ENCODE measurements at regions not wholly inside any gene's neighbourhood (a gene's known extent, or its start where the extent isn't known, plus 50 kb on each side); places are given as distances from the start of the nearest gene placed in this dataset.

DNA sequence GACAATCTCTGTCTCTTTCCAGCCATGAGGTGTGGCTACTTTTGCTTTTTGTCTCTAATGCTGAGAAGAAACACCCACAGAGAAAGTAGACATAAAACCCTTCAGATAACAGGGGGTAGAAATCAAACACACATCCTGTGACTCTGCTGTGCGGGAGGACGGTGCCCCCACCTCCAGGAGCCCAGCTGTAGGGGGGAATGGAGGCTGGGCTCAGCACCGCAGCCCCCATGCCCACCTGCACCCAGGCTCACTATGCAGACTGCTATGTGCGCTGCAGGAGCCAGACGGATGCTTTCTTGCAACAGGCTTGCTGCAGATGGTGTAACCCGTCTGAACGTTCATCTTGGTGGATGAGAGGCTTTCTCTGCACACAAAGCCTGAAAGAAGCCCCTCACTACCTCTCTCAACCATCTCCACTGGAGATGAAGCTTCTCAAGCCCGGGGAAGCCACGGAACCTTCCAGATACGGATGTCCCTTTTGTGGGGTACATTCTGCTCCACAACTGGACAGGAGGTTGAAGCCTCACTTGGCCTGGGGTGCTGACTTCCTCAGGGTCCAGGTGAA, 207.2 kb downstream of the GADD45G start:
- Histone ChIP-seq H3K4me3 (ENCODE audit: low read length in 2 of 2) (no peak overlapping the region), H3K9ac (ENCODE audit: low read depth in 1 of 2, low read length in 2 of 2) (no peak overlapping the region), H3K9me3 (ENCODE audit: control insufficient read depth in 2 of 2, low read length in 2 of 2) (no peaks in the 10 kb centered on the region), H3K4me1 (ENCODE audit: control insufficient read depth in 2 of 2, insufficient read depth in 2 of 2, low read length in 2 of 2) (peaks cover 0 to 4% of the 10 kb centered on the region in 2 donors), H3K27me3 (ENCODE audit: control insufficient read depth in 2 of 2, insufficient read depth in 2 of 2, low read length in 2 of 2) (no peaks in the 10 kb centered on the region), H3K27ac (ENCODE audit: low read depth in 2 of 2, low read length in 2 of 2) (no peak overlapping the region), H3K36me3 (ENCODE audit: control insufficient read depth in 2 of 2, insufficient read depth in 2 of 2, low read length in 2 of 2) (no peaks in the 10 kb centered on the region)

DNA sequence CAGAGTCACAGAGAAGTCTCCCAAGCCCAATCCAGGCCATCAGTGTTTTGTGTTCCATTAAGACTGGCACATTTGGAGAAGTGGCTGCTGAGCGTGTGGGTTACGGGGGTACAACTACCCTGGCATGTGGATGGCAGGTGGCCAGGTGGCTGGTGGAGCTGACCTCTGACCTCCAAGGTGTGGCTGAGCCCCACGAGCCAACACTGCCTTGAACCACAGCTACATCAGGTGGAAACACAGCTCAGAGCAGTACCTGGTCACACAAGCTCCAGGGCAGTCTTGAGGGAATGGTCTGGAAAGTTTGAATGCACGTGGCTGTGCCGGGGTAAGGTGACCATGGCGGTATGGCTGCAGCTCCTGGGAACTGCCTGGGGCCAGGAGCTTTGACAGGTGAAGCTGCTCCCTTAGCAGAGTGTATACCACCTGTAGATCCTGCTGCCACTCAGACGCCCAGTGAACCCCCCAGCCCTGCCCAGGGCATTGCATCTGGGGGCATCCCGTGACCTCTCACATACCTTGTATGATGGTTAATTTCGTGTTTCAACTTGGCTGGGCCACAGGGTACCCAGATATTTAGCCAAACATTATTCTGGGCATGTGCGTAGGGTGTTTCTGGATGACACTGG, 207.9 kb downstream of the GADD45G start:
- Histone ChIP-seq H3K36me3 (ENCODE audit: control insufficient read depth in 2 of 2, insufficient read depth in 2 of 2, low read length in 2 of 2) (no peaks in the 10 kb centered on the region), H3K27me3 (ENCODE audit: control insufficient read depth in 2 of 2, insufficient read depth in 2 of 2, low read length in 2 of 2) (no peaks in the 10 kb centered on the region), H3K4me1 (ENCODE audit: control insufficient read depth in 2 of 2, insufficient read depth in 2 of 2, low read length in 2 of 2) (peaks cover 0 to 4% of the 10 kb centered on the region in 2 donors), H3K27ac (ENCODE audit: low read depth in 2 of 2, low read length in 2 of 2) (no peak overlapping the region), H3K4me3 (ENCODE audit: low read length in 2 of 2) (no peak overlapping the region), H3K9ac (ENCODE audit: low read depth in 1 of 2, low read length in 2 of 2) (no peak overlapping the region), H3K9me3 (ENCODE audit: control insufficient read depth in 2 of 2, low read length in 2 of 2) (no peaks in the 10 kb centered on the region)

DNA sequence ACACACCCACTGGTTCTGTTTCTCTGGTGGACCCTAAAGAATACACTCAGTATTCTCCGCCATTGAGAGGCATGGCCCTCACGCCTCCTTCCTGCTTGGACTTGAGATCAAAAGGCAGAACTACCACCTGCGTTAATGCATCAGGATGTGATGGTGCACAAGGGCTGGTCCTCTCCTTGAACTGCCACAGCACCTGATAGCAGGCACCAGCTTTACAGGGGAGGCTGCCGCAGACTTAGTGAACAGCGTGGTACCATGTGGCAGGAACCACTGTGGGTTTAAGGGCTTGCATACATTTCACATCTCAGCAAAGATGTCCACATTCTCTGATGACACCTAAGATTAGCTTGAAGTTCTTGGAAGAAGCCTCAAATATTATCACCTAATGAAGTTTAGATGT, 208.7 kb downstream of the GADD45G start:
- Histone ChIP-seq H3K9ac (ENCODE audit: low read depth in 1 of 2, low read length in 2 of 2) (no peak overlapping the region), H3K4me3 (ENCODE audit: low read length in 2 of 2) (no peak overlapping the region), H3K9me3 (ENCODE audit: control insufficient read depth in 2 of 2, low read length in 2 of 2) (no peaks in the 10 kb centered on the region), H3K27ac (ENCODE audit: low read depth in 2 of 2, low read length in 2 of 2) (no peak overlapping the region), H3K27me3 (ENCODE audit: control insufficient read depth in 2 of 2, insufficient read depth in 2 of 2, low read length in 2 of 2) (no peaks in the 10 kb centered on the region), H3K4me1 (ENCODE audit: control insufficient read depth in 2 of 2, insufficient read depth in 2 of 2, low read length in 2 of 2) (peaks cover 0 to 4% of the 10 kb centered on the region in 2 donors), H3K36me3 (ENCODE audit: control insufficient read depth in 2 of 2, insufficient read depth in 2 of 2, low read length in 2 of 2) (no peaks in the 10 kb centered on the region)

DNA sequence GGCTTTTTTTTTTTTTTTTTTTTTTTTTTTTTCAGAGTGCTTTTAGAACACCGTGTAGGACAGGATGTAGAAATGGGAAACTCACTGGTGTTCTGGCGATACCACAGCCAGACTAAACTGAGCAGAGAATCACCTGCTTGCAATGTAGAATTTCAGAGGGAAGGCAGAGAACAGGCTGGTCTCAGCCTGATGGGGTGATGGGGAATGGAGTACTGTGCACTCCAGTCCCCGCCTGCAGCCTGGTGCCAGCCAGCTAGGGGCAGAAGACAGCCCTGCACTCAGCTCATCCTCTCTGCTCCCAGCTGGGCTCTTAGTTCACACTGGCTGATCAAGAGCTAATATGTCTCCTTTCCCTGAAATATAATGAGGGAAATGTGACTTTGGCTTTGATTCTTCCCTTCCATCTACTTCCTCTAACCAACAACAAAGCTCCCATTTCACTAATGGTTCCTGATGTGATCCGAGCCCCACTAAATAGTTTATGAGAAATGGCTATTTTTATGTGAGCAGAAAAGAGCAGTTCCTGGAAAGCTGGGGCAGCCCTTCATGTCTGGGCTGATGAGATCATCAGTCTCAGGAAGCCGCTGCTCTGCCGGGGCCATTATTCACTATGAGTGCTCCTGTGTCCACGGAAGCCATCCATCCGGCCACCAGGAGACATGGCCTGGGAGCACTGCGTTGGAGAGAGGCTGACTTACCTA, 209.7 kb downstream of the GADD45G start:
- Histone ChIP-seq H3K36me3 (ENCODE audit: control insufficient read depth in 2 of 2, insufficient read depth in 2 of 2, low read length in 2 of 2) (no peaks in the 10 kb centered on the region), H3K27me3 (ENCODE audit: control insufficient read depth in 2 of 2, insufficient read depth in 2 of 2, low read length in 2 of 2) (no peaks in the 10 kb centered on the region), H3K4me1 (ENCODE audit: control insufficient read depth in 2 of 2, insufficient read depth in 2 of 2, low read length in 2 of 2) (peaks cover 0 to 4% of the 10 kb centered on the region in 2 donors), H3K27ac (ENCODE audit: low read depth in 2 of 2, low read length in 2 of 2) (no peak overlapping the region), H3K4me3 (ENCODE audit: low read length in 2 of 2) (no peak overlapping the region), H3K9ac (ENCODE audit: low read depth in 1 of 2, low read length in 2 of 2) (no peak overlapping the region), H3K9me3 (ENCODE audit: control insufficient read depth in 2 of 2, low read length in 2 of 2) (no peaks in the 10 kb centered on the region)

DNA sequence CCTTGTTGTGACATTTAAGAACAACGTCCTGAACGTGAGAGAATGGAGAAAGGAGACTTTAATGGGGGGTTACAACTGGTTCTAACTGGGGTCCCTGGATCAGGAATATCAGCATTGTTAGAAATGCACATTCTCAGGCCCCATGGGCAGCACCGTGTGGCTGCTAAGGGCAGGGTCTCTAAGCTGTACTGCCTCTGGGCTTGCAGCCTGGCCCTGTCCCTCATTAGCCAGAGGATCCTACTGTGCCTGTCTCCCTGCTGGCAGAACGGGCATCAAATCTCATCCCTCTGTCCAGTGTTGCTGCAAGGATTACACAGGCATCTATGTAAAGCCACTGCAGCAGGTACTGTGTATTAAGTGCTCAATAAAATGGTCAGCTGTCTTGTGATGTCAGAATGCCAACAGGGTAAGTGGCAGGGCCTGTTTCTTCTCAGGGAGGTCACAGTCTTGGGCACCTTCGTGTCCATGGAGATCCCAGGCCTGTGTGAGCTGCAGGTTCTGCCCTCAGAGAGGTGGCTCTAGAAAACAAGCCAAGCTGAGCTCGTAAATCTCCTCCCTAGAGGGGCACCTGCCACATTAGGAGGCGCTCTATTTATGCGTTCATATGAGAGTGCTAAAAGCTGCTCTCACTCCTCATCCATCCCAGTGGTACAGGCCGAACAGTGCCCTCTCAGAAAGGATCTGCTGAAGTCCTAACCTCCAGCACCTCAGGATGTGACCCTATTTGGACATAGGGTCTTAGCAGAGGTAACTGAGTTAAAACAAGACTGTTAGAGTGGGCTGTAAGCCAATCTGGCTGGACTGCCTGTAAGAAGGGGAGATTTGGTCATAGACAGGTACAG, 210.5 kb downstream of the GADD45G start:
- no peaks in the 10 kb centered on the region for H3K27me3 ChIP-seq (ENCODE audit: control insufficient read depth in 2 of 2, insufficient read depth in 2 of 2, low read length in 2 of 2)
- no peak overlapping the region for H3K9ac ChIP-seq (ENCODE audit: low read depth in 1 of 2, low read length in 2 of 2)
- no peak overlapping the region for H3K4me3 ChIP-seq (ENCODE audit: low read length in 2 of 2)
- H3K36me3 ChIP-seq (ENCODE audit: control insufficient read depth in 2 of 2, insufficient read depth in 2 of 2, low read length in 2 of 2) = no peaks in the 10 kb centered on the region
- peaks cover 0 to 4% of the 10 kb centered on the region in 2 donors for H3K4me1 ChIP-seq (ENCODE audit: control insufficient read depth in 2 of 2, insufficient read depth in 2 of 2, low read length in 2 of 2)
- no peaks in the 10 kb centered on the region for H3K9me3 ChIP-seq (ENCODE audit: control insufficient read depth in 2 of 2, low read length in 2 of 2)
- H3K27ac ChIP-seq (ENCODE audit: low read depth in 2 of 2, low read length in 2 of 2) = no peak overlapping the region

DNA sequence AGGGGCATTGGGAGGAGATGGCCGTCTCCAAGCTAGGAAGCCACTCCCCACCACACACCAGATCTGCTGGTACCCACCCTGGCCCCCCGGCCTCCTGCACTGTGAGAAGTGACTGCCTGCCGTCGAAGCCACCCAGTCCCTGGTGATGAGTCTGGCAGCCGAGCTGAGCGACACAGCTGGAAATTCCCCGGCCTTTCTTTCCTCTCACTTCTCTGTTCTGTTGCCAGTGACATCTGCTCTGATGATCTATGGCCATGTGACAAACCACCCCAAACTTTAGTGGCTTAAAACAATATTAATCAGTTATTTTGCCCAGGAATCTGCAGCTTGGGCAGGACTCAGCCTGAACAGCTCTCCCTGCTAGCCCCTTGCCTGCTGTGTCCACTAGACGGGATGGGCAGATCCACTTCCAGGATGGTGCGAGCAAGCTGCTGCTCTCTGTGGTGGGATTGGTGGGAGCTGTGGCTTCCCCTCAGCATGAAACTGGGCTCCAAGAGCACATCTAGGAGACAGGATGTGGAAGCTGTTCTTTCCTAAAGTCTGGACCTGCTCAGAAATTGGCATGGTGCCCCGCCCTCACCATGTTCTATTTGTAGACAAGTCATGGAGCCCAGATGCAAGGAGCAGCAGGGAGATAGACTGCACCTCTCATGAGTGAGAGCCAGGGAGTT, 211.2 kb downstream of the GADD45G start:
- Histone ChIP-seq H3K27ac (ENCODE audit: low read depth in 2 of 2, low read length in 2 of 2) (no peak overlapping the region), H3K4me3 (ENCODE audit: low read length in 2 of 2) (no peak overlapping the region), H3K4me1 (ENCODE audit: control insufficient read depth in 2 of 2, insufficient read depth in 2 of 2, low read length in 2 of 2) (peaks cover 0 to 4% of the 10 kb centered on the region in 2 donors), H3K9me3 (ENCODE audit: control insufficient read depth in 2 of 2, low read length in 2 of 2) (no peaks in the 10 kb centered on the region), H3K9ac (ENCODE audit: low read depth in 1 of 2, low read length in 2 of 2) (no peak overlapping the region), H3K36me3 (ENCODE audit: control insufficient read depth in 2 of 2, insufficient read depth in 2 of 2, low read length in 2 of 2) (no peaks in the 10 kb centered on the region), H3K27me3 (ENCODE audit: control insufficient read depth in 2 of 2, insufficient read depth in 2 of 2, low read length in 2 of 2) (no peaks in the 10 kb centered on the region)

DNA sequence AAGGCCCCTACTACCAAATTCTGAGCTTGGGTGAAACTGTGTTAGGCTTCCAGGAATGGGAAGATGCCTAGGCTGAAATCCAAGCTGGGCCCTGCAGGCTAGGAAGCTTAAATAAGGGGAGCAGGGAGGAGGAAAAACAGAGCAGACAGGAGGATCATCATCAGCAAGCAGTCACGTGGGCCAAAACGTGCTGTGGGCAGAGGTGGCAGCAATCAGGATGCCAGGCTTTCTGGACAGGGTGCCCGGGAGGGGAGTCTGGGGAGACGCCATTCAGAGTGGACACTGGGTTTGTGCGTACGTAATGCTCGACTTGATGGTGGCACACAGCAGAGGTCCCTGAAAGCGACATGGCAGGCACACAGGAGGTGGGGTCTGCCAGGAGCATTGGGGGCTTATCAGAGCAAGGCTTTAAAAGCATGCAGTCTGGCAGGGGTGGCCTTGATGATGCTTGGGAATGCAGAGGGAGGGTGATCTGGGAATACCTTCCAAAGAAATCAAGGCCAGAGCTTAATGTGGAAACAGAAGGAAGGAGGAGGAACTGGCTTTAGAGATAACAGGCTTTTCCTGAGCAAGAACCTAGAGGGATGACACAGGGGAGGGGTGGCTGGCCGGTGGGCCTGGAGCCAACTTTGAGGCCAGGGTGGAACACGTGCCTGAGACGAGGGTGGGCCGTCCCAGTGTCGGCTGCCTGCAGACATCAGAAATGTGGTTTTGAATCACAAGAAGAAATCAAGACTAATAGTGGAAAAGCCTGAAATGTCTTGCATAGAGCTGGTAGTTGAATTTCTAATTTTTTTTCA, 212.5 kb downstream of the GADD45G start:
- Histone ChIP-seq H3K4me1 (ENCODE audit: control insufficient read depth in 2 of 2, insufficient read depth in 2 of 2, low read length in 2 of 2) (peaks cover 0 to 4% of the 10 kb centered on the region in 2 donors), H3K9ac (ENCODE audit: low read depth in 1 of 2, low read length in 2 of 2) (no peak overlapping the region), H3K36me3 (ENCODE audit: control insufficient read depth in 2 of 2, insufficient read depth in 2 of 2, low read length in 2 of 2) (no peaks in the 10 kb centered on the region), H3K27ac (ENCODE audit: low read depth in 2 of 2, low read length in 2 of 2) (no peak overlapping the region), H3K27me3 (ENCODE audit: control insufficient read depth in 2 of 2, insufficient read depth in 2 of 2, low read length in 2 of 2) (no peaks in the 10 kb centered on the region), H3K9me3 (ENCODE audit: control insufficient read depth in 2 of 2, low read length in 2 of 2) (no peaks in the 10 kb centered on the region), H3K4me3 (ENCODE audit: low read length in 2 of 2) (no peak overlapping the region)

DNA sequence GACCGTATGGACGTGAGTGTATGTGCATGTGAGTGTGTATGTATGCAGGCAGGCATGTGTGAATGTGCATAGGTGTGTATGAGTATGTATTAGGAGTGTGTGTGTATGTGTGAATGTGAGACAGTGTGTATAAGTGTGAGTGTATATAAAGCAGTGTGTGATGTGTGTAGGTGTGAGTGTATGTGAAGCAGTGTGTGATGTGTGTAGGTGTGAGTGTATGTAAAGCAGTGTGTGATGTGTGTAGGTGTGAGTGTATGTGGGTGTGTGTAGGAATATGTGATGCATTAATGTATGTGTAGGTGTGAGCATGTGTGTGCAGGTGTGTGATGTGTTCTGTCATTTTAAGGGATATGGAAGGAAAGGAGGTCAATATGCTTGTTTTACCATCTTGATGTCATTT, 215.5 kb downstream of the GADD45G start:
- Histone ChIP-seq H3K27me3 (ENCODE audit: control insufficient read depth in 2 of 2, insufficient read depth in 2 of 2, low read length in 2 of 2) (no peaks in the 10 kb centered on the region), H3K9me3 (ENCODE audit: control insufficient read depth in 2 of 2, low read length in 2 of 2) (no peaks in the 10 kb centered on the region), H3K27ac (ENCODE audit: low read depth in 2 of 2, low read length in 2 of 2) (no peak overlapping the region), H3K9ac (ENCODE audit: low read depth in 1 of 2, low read length in 2 of 2) (no peak overlapping the region), H3K36me3 (ENCODE audit: control insufficient read depth in 2 of 2, insufficient read depth in 2 of 2, low read length in 2 of 2) (no peaks in the 10 kb centered on the region), H3K4me1 (ENCODE audit: control insufficient read depth in 2 of 2, insufficient read depth in 2 of 2, low read length in 2 of 2) (no peaks in the 10 kb centered on the region), H3K4me3 (ENCODE audit: low read length in 2 of 2) (no peak overlapping the region)

DNA sequence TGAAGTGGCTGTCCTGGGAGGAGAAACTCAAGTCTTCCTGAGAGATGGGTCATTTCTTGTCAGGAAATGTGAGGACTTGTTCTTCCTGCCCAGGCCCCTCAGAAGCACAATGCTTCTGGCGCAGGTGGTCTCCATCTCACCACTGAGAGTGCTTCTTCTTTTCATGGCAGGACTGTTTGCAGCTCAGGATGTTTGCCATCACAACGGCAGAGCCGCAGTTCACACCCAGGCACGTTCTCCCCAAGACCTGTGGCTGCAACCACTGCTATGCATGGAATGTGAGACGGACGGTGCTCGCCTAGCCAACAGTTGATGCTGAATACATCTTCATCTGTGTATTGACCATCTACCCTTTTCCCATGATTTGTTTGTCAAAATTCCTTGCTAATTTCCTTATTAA, 216.3 kb downstream of the GADD45G start:
- Histone ChIP-seq H3K4me1 (ENCODE audit: control insufficient read depth in 2 of 2, insufficient read depth in 2 of 2, low read length in 2 of 2) (no peaks in the 10 kb centered on the region), H3K4me3 (ENCODE audit: low read length in 2 of 2) (no peak overlapping the region), H3K27me3 (ENCODE audit: control insufficient read depth in 2 of 2, insufficient read depth in 2 of 2, low read length in 2 of 2) (no peaks in the 10 kb centered on the region), H3K27ac (ENCODE audit: low read depth in 2 of 2, low read length in 2 of 2) (no peak overlapping the region), H3K9ac (ENCODE audit: low read depth in 1 of 2, low read length in 2 of 2) (no peak overlapping the region), H3K9me3 (ENCODE audit: control insufficient read depth in 2 of 2, low read length in 2 of 2) (no peaks in the 10 kb centered on the region), H3K36me3 (ENCODE audit: control insufficient read depth in 2 of 2, insufficient read depth in 2 of 2, low read length in 2 of 2) (no peaks in the 10 kb centered on the region)

Measured in mucosa of rectum (tissue), 2 donors.